KMS-11 (cell line): ENCODE measurements at regions not wholly inside any gene's neighbourhood (a gene's known extent, or its start where the extent isn't known, plus 50 kb on each side); places are given as distances from the start of the nearest gene placed in this dataset.

Experiments
- H2AFZ ChIP-seq: fragments of 200-600 bp; sonication (generic); 2 replicates; pipeline ENCODE4 v1.6.1; 2016; ENCODE audit warnings: antibody characterized with exemption, mixed run types, low read depth
- H3K27ac ChIP-seq: fragments of 200-600 bp; sonication (generic); 2 replicates; pipeline ENCODE4 v1.6.1; 2016; ENCODE audit warnings: mild to moderate bottlenecking, mixed run types
- H3K27me3 ChIP-seq: fragments of 200-600 bp; sonication (generic); 2 replicates; pipeline ENCODE4 v1.6.1; 2017; ENCODE audit warnings: mild to moderate bottlenecking, low read depth, mixed run types, moderate library complexity; ENCODE audit not compliant: insufficient read depth
- H3K36me3 ChIP-seq: fragments of 200-600 bp; sonication (generic); 2 replicates; pipeline ENCODE4 v1.6.1; 2017; ENCODE audit warnings: mild to moderate bottlenecking, mixed run types; ENCODE audit not compliant: insufficient read depth
- H3K4me1 ChIP-seq: fragments of 200-600 bp; sonication (generic); 2 replicates; pipeline ENCODE4 v1.6.1; 2016; ENCODE audit warnings: mild to moderate bottlenecking, low read depth, mixed run types; ENCODE audit not compliant: poor library complexity, severe bottlenecking
- H3K4me2 ChIP-seq: fragments of 200-600 bp; sonication (generic); 2 replicates; pipeline ENCODE4 v1.7.0; 2016; ENCODE audit warnings: mild to moderate bottlenecking, mixed run types
- H3K4me3 ChIP-seq: fragments of 200-600 bp; sonication (generic); IDR thresholded peaks from 2 replicates; pipeline ENCODE4 v1.6.1; 2017; ENCODE audit warnings: low read depth, low read length, mixed read lengths; ENCODE audit not compliant: insufficient read depth
- H3K79me2 ChIP-seq: fragments of 200-600 bp; sonication (generic); 2 replicates; pipeline ENCODE4 v1.6.1; 2016; ENCODE audit warnings: low read depth, mixed run types; ENCODE audit not compliant: insufficient read depth
- H3K9ac ChIP-seq: fragments of 200-600 bp; sonication (generic); 2 replicates; pipeline ENCODE4 v1.6.1; 2016; ENCODE audit warnings: mild to moderate bottlenecking, mixed run types
- H4K20me1 ChIP-seq: fragments of 200-600 bp; sonication (generic); 2 replicates; pipeline ENCODE4 v1.6.1; 2016; ENCODE audit warnings: mild to moderate bottlenecking, mixed run types; ENCODE audit not compliant: insufficient read depth
- CTCF ChIP-seq: fragments of 200-600 bp; sonication (generic); conservative IDR thresholded peaks from 2 replicates; pipeline ENCODE4 v1.6.1; 2017; ENCODE audit warnings: low read depth, mild to moderate bottlenecking, antibody characterized with exemption, low read length, moderate library complexity, mixed read lengths

DNA sequence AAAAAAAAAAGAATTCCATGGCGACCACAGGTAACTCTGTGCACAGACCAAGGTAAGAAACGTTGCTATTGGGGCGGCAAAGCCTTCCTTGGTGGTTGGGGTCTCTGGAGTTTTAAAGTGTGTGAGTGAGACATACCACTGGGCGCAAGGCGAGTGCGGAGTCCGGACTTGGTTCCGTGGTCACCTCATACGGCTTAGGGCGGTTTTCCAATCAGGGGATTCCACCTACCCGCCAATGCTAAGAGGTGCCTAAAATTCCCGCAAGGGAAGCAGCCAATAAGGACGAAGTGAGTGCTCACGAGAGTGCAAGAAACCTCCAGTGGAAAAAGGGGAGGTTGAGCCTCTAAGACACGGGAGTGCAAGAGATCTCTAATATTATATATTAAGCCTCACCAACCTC, 68.6 kb upstream of the PRSS16 start:
- H3K4me2 ChIP-seq: peak overlapping the region; percentile 67; the same call in 1 of the 2 replicates
- H3K4me1 ChIP-seq: peaks cover 4% of the 10 kb centered on the region

DNA sequence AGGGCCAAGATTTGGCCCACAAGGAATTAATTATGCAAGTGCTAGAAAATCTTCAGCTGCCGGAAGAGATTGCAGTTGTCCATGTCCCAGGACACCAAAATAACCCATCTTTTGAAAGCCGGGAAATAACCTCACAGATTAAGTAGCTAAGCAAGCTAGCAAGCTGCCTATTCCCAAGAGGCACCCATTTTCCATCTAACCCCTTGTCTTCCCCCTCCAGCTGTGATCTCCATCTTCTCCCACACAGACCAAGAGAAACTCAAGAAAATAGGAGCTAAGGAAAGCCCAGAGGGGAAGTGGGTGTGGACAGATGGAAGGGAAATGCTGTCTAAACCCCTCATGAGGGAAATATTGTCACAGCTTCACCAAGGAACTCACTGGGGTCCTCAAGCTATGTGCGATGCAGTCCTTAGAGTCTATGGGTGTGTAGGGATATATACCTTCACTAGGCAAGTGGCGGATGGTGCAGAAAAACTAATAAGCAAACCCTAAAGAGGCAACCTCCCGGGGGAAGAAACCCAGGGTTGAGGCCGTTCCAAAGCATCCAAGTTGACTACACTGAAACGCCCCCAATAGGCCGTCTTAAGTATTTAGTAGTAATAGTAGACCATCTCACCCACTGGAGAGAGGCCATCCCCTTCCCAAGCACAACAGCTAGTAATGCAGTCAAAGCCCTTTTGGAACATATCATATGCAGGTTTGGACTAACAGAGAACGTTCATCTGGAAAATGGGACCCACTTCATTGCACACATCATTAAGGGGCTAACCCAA, 64.3 kb upstream of the PRSS16 start:
- Histone ChIP-seq H3K36me3 (no peaks in the 10 kb centered on the region), H3K9ac (no peak overlapping the region), H3K4me1 (no peaks in the 10 kb centered on the region), H3K4me3 (no peak overlapping the region), H2AFZ (no peak overlapping the region), H3K79me2 (no peaks in the 10 kb centered on the region), H4K20me1 (no peaks in the 10 kb centered on the region), H3K4me2 (no peak overlapping the region), H3K27me3 (no peaks in the 10 kb centered on the region), H3K27ac (no peak overlapping the region)
- TF ChIP-seq CTCF: no peak

More for the DNA sequence above, 68.6 kb upstream of the PRSS16 start:
- no peak for TF ChIP-seq CTCF
- H2AFZ ChIP-seq: peak overlapping the region; percentile 85; the same call in 1 of the 2 replicates
- H3K27ac ChIP-seq: no peak overlapping the region; the same call in 1 of the 2 replicates
- H3K36me3 ChIP-seq: no peaks in the 10 kb centered on the region
- no peaks in the 10 kb centered on the region for H4K20me1 ChIP-seq
- peak overlapping the region; percentile 72; the same call in 1 of the 2 replicates for H3K9ac ChIP-seq
- no peaks in the 10 kb centered on the region for H3K27me3 ChIP-seq
- no peak overlapping the region for H3K4me3 ChIP-seq
- no peaks in the 10 kb centered on the region for H3K79me2 ChIP-seq

DNA sequence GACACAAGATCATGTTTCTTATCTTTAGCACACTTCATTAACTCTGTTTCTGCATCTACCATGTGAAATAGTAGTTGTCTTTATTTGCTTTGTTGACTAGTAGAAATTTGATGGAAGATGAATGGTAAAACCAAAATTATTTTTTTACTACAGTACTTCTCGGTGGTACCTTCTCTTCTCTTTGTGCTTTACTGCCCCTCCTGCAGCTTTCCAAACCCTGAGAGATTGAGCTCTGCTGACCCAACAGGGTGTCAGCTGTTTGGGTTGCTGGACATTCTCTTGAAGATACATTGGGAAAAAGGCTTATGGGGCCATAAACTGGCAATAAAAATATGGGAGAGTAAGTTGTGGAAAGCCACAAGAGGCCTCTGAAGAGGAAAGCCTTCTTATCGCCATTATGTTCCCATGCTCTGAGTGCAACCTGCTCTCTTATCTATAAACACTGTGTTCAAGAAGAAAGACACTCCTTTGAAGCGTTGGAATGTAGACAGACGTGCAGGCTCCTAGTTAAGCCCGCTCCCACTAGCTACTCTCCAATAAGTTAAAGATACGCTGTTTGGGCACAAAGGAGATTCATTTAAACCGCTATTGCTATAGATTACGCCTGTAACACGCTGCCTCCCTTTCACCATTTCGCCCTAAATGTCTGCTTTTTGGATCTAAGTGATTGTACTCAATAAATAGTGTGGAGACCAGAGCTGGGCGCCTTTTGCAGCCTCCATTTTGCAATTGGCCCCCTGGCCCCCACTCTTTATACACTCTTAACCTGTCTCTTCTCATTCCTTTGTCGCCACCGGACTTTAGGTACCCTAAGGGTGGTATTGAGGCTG, 60.1 kb upstream of the PRSS16 start:
- Histone ChIP-seq H3K9ac (peak overlapping the region; percentile 37; the same call in 1 of the 2 replicates), H3K4me2 (peak overlapping the region; percentile 81), H4K20me1 (no peaks in the 10 kb centered on the region), H3K27ac (peak overlapping the region; percentile 26; the same call in 1 of the 2 replicates), H3K4me3 (no peak overlapping the region), H3K4me1 (peaks cover 4% of the 10 kb centered on the region), H3K27me3 (no peaks in the 10 kb centered on the region), H3K79me2 (no peaks in the 10 kb centered on the region), H2AFZ (peak overlapping the region; percentile 93), H3K36me3 (no peaks in the 10 kb centered on the region)
- no peak for TF ChIP-seq CTCF

- peaks cover 4% of the 10 kb centered on the region for H3K4me1 ChIP-seq
- no peaks in the 10 kb centered on the region for H4K20me1 ChIP-seq
- no peaks in the 10 kb centered on the region for H3K79me2 ChIP-seq
- no peaks in the 10 kb centered on the region for H3K27me3 ChIP-seq
- H3K4me2 ChIP-seq: peak overlapping the region; percentile 81
- no peak for TF ChIP-seq CTCF
- peak overlapping the region; percentile 93 for H2AFZ ChIP-seq
- H3K9ac ChIP-seq: peak overlapping the region; percentile 37; the same call in 1 of the 2 replicates
- H3K36me3 ChIP-seq: no peaks in the 10 kb centered on the region
- peak overlapping the region; percentile 26; the same call in 1 of the 2 replicates for H3K27ac ChIP-seq
- H3K4me3 ChIP-seq: peak overlapping the region; percentile 52
These were observed 59.2 kb upstream of the PRSS16 start for GRCh38 chr6:27188061-27188884.
